Smooth muscle cell (in vitro differentiated cells): ENCODE measurements at regions not wholly inside any gene's neighbourhood (a gene's known extent, or its start where the extent isn't known, plus 50 kb on each side); places are given as distances from the start of the nearest gene placed in this dataset.

ENCODE experiments used
- DNase-seq: peaks from one replicate; lab custom pipeline; 2025; ENCODE audit not compliant: unreplicated experiment; lab: John Stamatoyannopoulos, UW
- H2AFZ ChIP-seq: fragments of 200-600 bp; sonication (generic); 2 replicates; pipeline ENCODE4 v1.6.0; 2016; ENCODE audit warnings: antibody characterized with exemption, low read depth, mild to moderate bottlenecking
- H3F3A ChIP-seq: fragments of 200-600 bp; sonication (generic); 2 replicates; pipeline ENCODE4 v1.6.0; 2017; ENCODE audit warnings: antibody characterized with exemption, low read depth
- H3K27ac ChIP-seq: fragments of 200-600 bp; sonication (generic); 2 replicates; pipeline ENCODE4 v1.5.1; 2016; ENCODE audit warnings: low read depth, mild to moderate bottlenecking
- H3K27me3 ChIP-seq: fragments of 200-600 bp; sonication (generic); 2 replicates; pipeline ENCODE4 v1.6.1; 2016; ENCODE audit warnings: low read depth, mild to moderate bottlenecking
- H3K36me3 ChIP-seq: fragments of 200-600 bp; sonication (generic); 2 replicates; pipeline ENCODE4 v1.5.1; 2016; ENCODE audit warnings: low read depth
- H3K4me1 ChIP-seq: fragments of 200-600 bp; sonication (generic); 2 replicates; pipeline ENCODE4 v1.5.1; 2016; ENCODE audit warnings: low read depth
- H3K4me2 ChIP-seq: fragments of 200-600 bp; sonication (generic); 2 replicates; pipeline ENCODE4 v1.6.0; 2016; ENCODE audit warnings: mild to moderate bottlenecking
- H3K4me3 ChIP-seq: fragments of 200-600 bp; sonication (generic); 2 replicates; pipeline ENCODE4 v1.5.1; 2016; ENCODE audit warnings: mild to moderate bottlenecking
- H3K79me2 ChIP-seq: fragments of 200-600 bp; sonication (generic); 2 replicates; pipeline ENCODE4 v1.6.0; 2016; ENCODE audit warnings: low read depth, mild to moderate bottlenecking
- H3K9ac ChIP-seq: fragments of 200-600 bp; sonication (generic); 2 replicates; pipeline ENCODE4 v1.6.0; 2016; ENCODE audit warnings: low read depth
- H3K9me3 ChIP-seq: fragments of 200-600 bp; sonication (generic); replicated peaks from 2 replicates; pipeline ENCODE4 v1.5.1; 2016; ENCODE audit warnings: low read depth
- H4K20me1 ChIP-seq: fragments of 200-600 bp; sonication (generic); 2 replicates; pipeline ENCODE4 v1.6.0; 2016; ENCODE audit warnings: low read depth
- WGBS: methylation state at CpG from one replicate; pipeline ENCODE4 v1.1.7; 2016; ENCODE audit warnings: low lambda C conversion rate; 5-methylcytosine and 5-hydroxymethylcytosine counted together
- TF ChIP-seq, protein P1 (sequence below): fragments of 200-600 bp; sonication (generic); IDR thresholded peaks from 2 replicates; pipeline ENCODE4 v1.5.1; 2017; ENCODE audit warnings: borderline replicate concordance, mild to moderate bottlenecking, antibody characterized with exemption; ENCODE audit not compliant: insufficient read depth, poor library complexity, severe bottlenecking

- no peak overlapping the region for H3K9ac ChIP-seq
- H4K20me1 ChIP-seq, result no peaks in the 10 kb centered on the region
- no peaks in the 10 kb centered on the region for H3F3A ChIP-seq
- WGBS, result 76% methylated on average over 4 of the region's 4 CpGs
- no peak overlapping the region for H3K27ac ChIP-seq
- H3K36me3 ChIP-seq, result no peaks in the 10 kb centered on the region
- peaks cover 3% of the 10 kb centered on the region for H3K9me3 ChIP-seq
- no peaks in the 10 kb centered on the region for H3K79me2 ChIP-seq
- no peak for DNase-seq
- TF ChIP-seq, protein P1, sequence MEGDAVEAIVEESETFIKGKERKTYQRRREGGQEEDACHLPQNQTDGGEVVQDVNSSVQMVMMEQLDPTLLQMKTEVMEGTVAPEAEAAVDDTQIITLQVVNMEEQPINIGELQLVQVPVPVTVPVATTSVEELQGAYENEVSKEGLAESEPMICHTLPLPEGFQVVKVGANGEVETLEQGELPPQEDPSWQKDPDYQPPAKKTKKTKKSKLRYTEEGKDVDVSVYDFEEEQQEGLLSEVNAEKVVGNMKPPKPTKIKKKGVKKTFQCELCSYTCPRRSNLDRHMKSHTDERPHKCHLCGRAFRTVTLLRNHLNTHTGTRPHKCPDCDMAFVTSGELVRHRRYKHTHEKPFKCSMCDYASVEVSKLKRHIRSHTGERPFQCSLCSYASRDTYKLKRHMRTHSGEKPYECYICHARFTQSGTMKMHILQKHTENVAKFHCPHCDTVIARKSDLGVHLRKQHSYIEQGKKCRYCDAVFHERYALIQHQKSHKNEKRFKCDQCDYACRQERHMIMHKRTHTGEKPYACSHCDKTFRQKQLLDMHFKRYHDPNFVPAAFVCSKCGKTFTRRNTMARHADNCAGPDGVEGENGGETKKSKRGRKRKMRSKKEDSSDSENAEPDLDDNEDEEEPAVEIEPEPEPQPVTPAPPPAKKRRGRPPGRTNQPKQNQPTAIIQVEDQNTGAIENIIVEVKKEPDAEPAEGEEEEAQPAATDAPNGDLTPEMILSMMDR, result no peak
- H3K4me1 ChIP-seq, result no peaks in the 10 kb centered on the region
- H2AFZ ChIP-seq, result no peak overlapping the region
- no peak overlapping the region for H3K4me3 ChIP-seq
- H3K4me2 ChIP-seq, result no peak overlapping the region
- H3K27me3 ChIP-seq, result no peaks in the 10 kb centered on the region
Observed at GRCh38 chr2:19158896-19159295, 199.5 kb downstream of the OSR1 start.

GRCh38 chr2:19158211-19158610 is 200.2 kb downstream of the OSR1 start:
- H3K27me3 ChIP-seq, result no peaks in the 10 kb centered on the region
- no peaks in the 10 kb centered on the region for H3K4me1 ChIP-seq
- no peak overlapping the region for H3K4me3 ChIP-seq
- no peak overlapping the region for H3K27ac ChIP-seq
- no peak overlapping the region for H3K9ac ChIP-seq
- no peak overlapping the region for H2AFZ ChIP-seq
- no peaks in the 10 kb centered on the region for H3K79me2 ChIP-seq
- 72% methylated on average over 1 of the region's 1 CpG for WGBS
- H3K4me2 ChIP-seq, result no peak overlapping the region
- no peak for DNase-seq
- no peaks in the 10 kb centered on the region for H3K36me3 ChIP-seq
- H3K9me3 ChIP-seq, result peaks cover 3% of the 10 kb centered on the region
- TF ChIP-seq, protein P1, result no peak
- H3F3A ChIP-seq, result no peaks in the 10 kb centered on the region
- H4K20me1 ChIP-seq, result no peaks in the 10 kb centered on the region

DNA sequence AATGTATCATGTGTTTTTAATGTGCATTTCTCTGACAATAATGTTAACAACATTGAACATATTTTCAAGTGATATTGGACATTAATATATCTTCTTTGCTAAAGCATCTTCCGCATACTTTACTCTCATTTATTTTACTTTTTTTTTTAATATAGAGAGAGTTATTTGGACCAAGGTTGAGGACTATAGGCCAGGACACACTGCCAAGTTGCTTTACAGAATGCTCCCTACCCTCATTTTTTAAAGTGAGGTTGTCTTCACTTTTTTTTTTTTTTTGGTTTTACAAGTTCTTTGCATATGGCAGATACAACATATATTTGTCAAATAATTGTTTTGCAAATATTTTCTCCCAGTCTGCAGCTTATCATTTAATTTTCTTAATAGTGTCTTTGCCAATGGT is 201.8 kb downstream of the OSR1 start:
- TF ChIP-seq, protein P1, result no peak
- H3K4me2 ChIP-seq, result no peak overlapping the region
- no peak overlapping the region for H3K27ac ChIP-seq
- no peaks in the 10 kb centered on the region for H3K27me3 ChIP-seq
- no peaks in the 10 kb centered on the region for H3F3A ChIP-seq
- peaks cover 3% of the 10 kb centered on the region for H3K9me3 ChIP-seq
- no peak for DNase-seq
- no peaks in the 10 kb centered on the region for H3K79me2 ChIP-seq
- no peaks in the 10 kb centered on the region for H3K4me1 ChIP-seq
- H4K20me1 ChIP-seq, result no peaks in the 10 kb centered on the region
- H3K4me3 ChIP-seq, result no peak overlapping the region
- no peaks in the 10 kb centered on the region for H3K36me3 ChIP-seq
- no peak overlapping the region for H2AFZ ChIP-seq
- no peak overlapping the region for H3K9ac ChIP-seq
- WGBS, result 93% methylated on average over 1 of the region's 1 CpG

GRCh38 chr2:19150726-19151125 is 207.7 kb downstream of the OSR1 start:
- H3K9ac ChIP-seq, result no peak overlapping the region
- no peaks in the 10 kb centered on the region for H3K9me3 ChIP-seq
- no peaks in the 10 kb centered on the region for H4K20me1 ChIP-seq
- no peak overlapping the region for H2AFZ ChIP-seq
- H3K4me3 ChIP-seq, result no peak overlapping the region
- no peaks in the 10 kb centered on the region for H3K27me3 ChIP-seq
- no peaks in the 10 kb centered on the region for H3K36me3 ChIP-seq
- TF ChIP-seq, protein P1, result no peak
- H3K27ac ChIP-seq, result no peak overlapping the region
- H3K79me2 ChIP-seq, result no peaks in the 10 kb centered on the region
- H3K4me2 ChIP-seq, result no peak overlapping the region
- no peaks in the 10 kb centered on the region for H3K4me1 ChIP-seq
- H3F3A ChIP-seq, result no peaks in the 10 kb centered on the region
- no peak for DNase-seq
- WGBS, result 94% methylated on average over 2 of the region's 2 CpGs
